Hippocampal formation (tissue), 2 donors: ENCODE measurements at regions not wholly inside any gene's neighbourhood (a gene's known extent, or its start where the extent isn't known, plus 50 kb on each side); places are given as distances from the start of the nearest gene placed in this dataset.

Source experiments
- DNase-seq, 2 donors: peaks; one replicate each; lab custom pipeline; 2025; lab: John Stamatoyannopoulos, UW

- no peak for DNase-seq
These were observed 207.0 kb upstream of the FOXA2 start for GRCh38 chr20:22791396-22791795.

- no peak for DNase-seq
These were observed 207.6 kb upstream of the FOXA2 start for GRCh38 chr20:22791877-22792525.

GRCh38 chr20:22794200-22794599 is 209.8 kb upstream of the FOXA2 start:
- no peak for DNase-seq

- DNase-seq: no peak
These were observed 211.1 kb upstream of the FOXA2 start for GRCh38 chr20:22795433-22795832.

- no peak for DNase-seq
These were observed 211.5 kb upstream of the FOXA2 start for GRCh38 chr20:22795871-22796270.

- DNase-seq: peak in 1 of 2 donors; percentile 12
These were observed 212.2 kb upstream of the FOXA2 start for GRCh38 chr20:22796469-22797077.

GRCh38 chr20:22797103-22797502 is 212.7 kb upstream of the FOXA2 start:
- no peak for DNase-seq

- DNase-seq: no peak
These were observed 215.3 kb upstream of the FOXA2 start for GRCh38 chr20:22799687-22800086.

GRCh38 chr20:22800129-22800528 is 215.8 kb upstream of the FOXA2 start:
- DNase-seq: no peak

- DNase-seq: no peak
These were observed 217.2 kb upstream of the FOXA2 start for GRCh38 chr20:22801528-22801927.

- no peak for DNase-seq
These were observed 217.9 kb upstream of the FOXA2 start for GRCh38 chr20:22802296-22802695.

- DNase-seq: no peak
These were observed 220.8 kb upstream of the FOXA2 start for GRCh38 chr20:22805219-22805618.

- no peak for DNase-seq
These were observed 221.6 kb upstream of the FOXA2 start for GRCh38 chr20:22805996-22806395.

- DNase-seq: no peak
These were observed 222.7 kb upstream of the FOXA2 start for GRCh38 chr20:22807045-22807444.

GRCh38 chr20:22807646-22808244 is 223.4 kb upstream of the FOXA2 start:
- DNase-seq: no peak

- no peak for DNase-seq
These were observed 224.3 kb upstream of the FOXA2 start for GRCh38 chr20:22808628-22809027.

- no peak for DNase-seq
These were observed 225.1 kb upstream of the SSTR4 start for GRCh38 chr20:22810030-22810429.

- no peak for DNase-seq
These were observed 224.2 kb upstream of the SSTR4 start for GRCh38 chr20:22810626-22811569.

GRCh38 chr20:22814471-22815205 is 220.5 kb upstream of the SSTR4 start:
- no peak for DNase-seq

- no peak for DNase-seq
These were observed 219.9 kb upstream of the SSTR4 start for GRCh38 chr20:22815206-22815551.

GRCh38 chr20:22815603-22816315 is 219.4 kb upstream of the SSTR4 start:
- DNase-seq: no peak
